Transverse colon (tissue), 4 donors: ENCODE measurements at regions not wholly inside any gene's neighbourhood (a gene's known extent, or its start where the extent isn't known, plus 50 kb on each side); places are given as distances from the start of the nearest gene placed in this dataset.

Experiments used
- DNase-seq: peaks from one replicate; pipeline ENCODE4 v3.0.0-alpha.2; 2019
- H3K27ac ChIP-seq, 4 donors: fragments of 200-600 bp; sonication (generic); 2 replicates each; pipeline ENCODE4 v1.5.1; 2016 to 2018; ENCODE audit warnings: inconsistent platforms in 4 of 4
- H3K27me3 ChIP-seq: fragments of 200-600 bp; sonication (generic); 2 replicates; pipeline ENCODE4 v1.5.1; 2017; ENCODE audit warnings: inconsistent platforms
- H3K36me3 ChIP-seq, 4 donors: fragments of 200-600 bp; sonication (generic); 2 replicates each; pipeline ENCODE4 v1.5.1; 2017 to 2019; ENCODE audit warnings: inconsistent platforms in 4 of 4
- H3K4me1 ChIP-seq, 4 donors: fragments of 200-600 bp; sonication (generic); 2 replicates each; pipeline ENCODE4 v1.5.1; 2017 to 2020; ENCODE audit warnings: inconsistent platforms in 4 of 4
- H3K4me3 ChIP-seq, 4 donors: fragments of 200-600 bp; sonication (generic); 1 replicate in 1 of 4; 2 replicates in 3 of 4; pipeline versions ENCODE4 v1.5.1 to v1.6.1; 2017 to 2019; ENCODE audit warnings: inconsistent platforms in 4 of 4
- H3K9me3 ChIP-seq, 2 donors: fragments of 200-600 bp; sonication (generic); 2 replicates each; pipeline ENCODE4 v1.5.1; 2017 to 2019; ENCODE audit warnings: inconsistent platforms in 2 of 2
- EP300 ChIP-seq: sonication (generic); formaldehyde crosslinking; IDR thresholded peaks from one replicate; pipeline ENCODE4 v1.6.1; 2017; ENCODE audit warnings: antibody characterized with exemption, low read depth
- POLR2A ChIP-seq: fragments of 450-650 bp; IDR thresholded peaks from one replicate; pipeline ENCODE4 v1.6.1; 2016; ENCODE audit warnings: antibody characterized with exemption, mild to moderate bottlenecking, moderate library complexity
- POLR2AphosphoS5 ChIP-seq, 3 donors: sonication (generic); formaldehyde crosslinking; IDR thresholded peaks; one replicate each; pipeline ENCODE4 v1.6.1; 2016; ENCODE audit warnings: antibody characterized with exemption in 3 of 3
- WGBS, 2 donors: methylation state at CpG; one replicate each; pipeline ENCODE4 v1.1.5; 2018; ENCODE audit warnings: low coverage in 1 of 2; 5-methylcytosine and 5-hydroxymethylcytosine counted together
- in situ Hi-C, 4 donors: fragments of 200-750 bp; cut with MboI; loops; one replicate each; pipeline versions ENCODE4 v1.15.0 to v1.15.1; 2017; ENCODE audit warnings: low sequenced_read_pairs in 3 of 4, low pct_ligation_motif_present in 1 of 4, low pct_unique_long_range_greater_than_20kb in 1 of 4
- intact Hi-C: fragments of 100-400 bp; cut with DNase I; formaldehyde crosslinking; loops from one replicate; pipeline ENCODE4 v1.15.1; 2023; ENCODE audit warnings: low total_unique reads
- TF ChIP-seq, protein P1 (sequence below), 5 experiments: fragments of 200-600 bp in 3 of 5; fragments of 450-650 bp in 2 of 5; sonication (generic) in 3 of 5; IDR thresholded peaks; 1 replicate in 2 of 5; 2 replicates in 3 of 5; pipeline ENCODE4 v1.5.1; 2016 to 2017; ENCODE audit warnings: antibody characterized with exemption in 5 of 5, inconsistent platforms in 3 of 5, mild to moderate bottlenecking in 2 of 5, moderate library complexity in 1 of 5

- 50 to 51% methylated on average over 2 of the region's 2 CpGs for WGBS, 2 donors
- H3K4me1 ChIP-seq = no peaks in the 10 kb centered on the region
- H3K4me3 ChIP-seq = no peak overlapping the region
- intact Hi-C loops = no loop called here
- in situ Hi-C loops = loop anchor here in 2 of 4 donors (25.0 kb wide), 1 partner anchor 165 kb away; no protein-coding TSS in a partner anchor
- no peaks in the 10 kb centered on the region for H3K27me3 ChIP-seq
- no peaks in the 10 kb centered on the region for H3K36me3 ChIP-seq
- no peak overlapping the region for H3K27ac ChIP-seq
- no peak for DNase-seq
- TF ChIP-seq, protein P1, sequence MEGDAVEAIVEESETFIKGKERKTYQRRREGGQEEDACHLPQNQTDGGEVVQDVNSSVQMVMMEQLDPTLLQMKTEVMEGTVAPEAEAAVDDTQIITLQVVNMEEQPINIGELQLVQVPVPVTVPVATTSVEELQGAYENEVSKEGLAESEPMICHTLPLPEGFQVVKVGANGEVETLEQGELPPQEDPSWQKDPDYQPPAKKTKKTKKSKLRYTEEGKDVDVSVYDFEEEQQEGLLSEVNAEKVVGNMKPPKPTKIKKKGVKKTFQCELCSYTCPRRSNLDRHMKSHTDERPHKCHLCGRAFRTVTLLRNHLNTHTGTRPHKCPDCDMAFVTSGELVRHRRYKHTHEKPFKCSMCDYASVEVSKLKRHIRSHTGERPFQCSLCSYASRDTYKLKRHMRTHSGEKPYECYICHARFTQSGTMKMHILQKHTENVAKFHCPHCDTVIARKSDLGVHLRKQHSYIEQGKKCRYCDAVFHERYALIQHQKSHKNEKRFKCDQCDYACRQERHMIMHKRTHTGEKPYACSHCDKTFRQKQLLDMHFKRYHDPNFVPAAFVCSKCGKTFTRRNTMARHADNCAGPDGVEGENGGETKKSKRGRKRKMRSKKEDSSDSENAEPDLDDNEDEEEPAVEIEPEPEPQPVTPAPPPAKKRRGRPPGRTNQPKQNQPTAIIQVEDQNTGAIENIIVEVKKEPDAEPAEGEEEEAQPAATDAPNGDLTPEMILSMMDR (IDR thresholded peaks at IDR 0.05) = no peak
- no peaks in the 10 kb centered on the region for H3K9me3 ChIP-seq
Measured at GRCh38 chr6:76697585-76697984, 625.1 kb upstream of the IMPG1 start.

DNA sequence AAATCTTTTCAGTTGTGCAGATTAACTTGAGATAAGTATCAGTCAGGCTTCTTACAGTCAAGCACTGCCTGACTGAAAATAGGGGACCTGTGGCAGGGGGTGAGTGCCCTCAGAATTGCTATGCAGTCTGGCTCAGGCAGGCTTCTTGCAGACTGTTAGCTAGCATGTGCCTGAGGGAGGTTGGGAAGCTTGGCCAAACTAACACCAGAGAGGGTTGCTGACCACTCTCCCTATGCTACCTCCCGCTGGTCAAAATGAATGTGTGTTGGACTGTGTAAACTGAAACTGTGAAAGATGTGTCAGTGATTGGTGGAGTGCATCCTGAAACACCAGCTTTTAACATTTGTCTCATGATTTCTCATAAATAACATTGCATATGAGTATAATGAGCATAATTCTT, 622.3 kb upstream of the IMPG1 start:
- TF ChIP-seq POLR2AphosphoS5 (IDR thresholded peaks at IDR 0.05) (no peak), EP300 (no peak), POLR2A (no peak)
- TF ChIP-seq, protein P1 (IDR thresholded peaks at IDR 0.05) = no peak

DNA sequence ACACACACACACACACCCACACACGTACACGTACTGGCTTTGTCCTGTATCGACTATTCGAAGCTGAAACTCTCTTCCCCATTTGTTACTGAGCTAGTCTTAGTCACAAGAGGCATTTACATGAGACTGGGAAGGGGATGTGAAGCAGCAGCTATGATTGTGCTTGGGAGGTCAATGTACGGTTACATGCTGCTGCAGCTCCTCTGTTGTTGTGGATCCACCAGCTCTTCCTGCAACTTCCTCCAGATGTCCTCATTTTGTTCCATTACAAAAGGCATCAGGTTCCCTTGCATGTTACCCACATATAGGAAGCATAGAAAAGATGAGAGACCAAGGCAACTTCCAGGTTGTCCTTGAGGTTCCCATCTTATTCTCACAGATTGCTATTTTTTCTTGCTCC, 612.4 kb upstream of the IMPG1 start:
- WGBS, 2 donors = 86 to 100% methylated on average over 4 to 5 of the region's 5 CpGs
- DNase-seq = no peak
- H3K27ac ChIP-seq = no peak overlapping the region
- no peaks in the 10 kb centered on the region for H3K36me3 ChIP-seq
- H3K4me3 ChIP-seq = no peak overlapping the region
- no peaks in the 10 kb centered on the region for H3K27me3 ChIP-seq
- H3K4me1 ChIP-seq = no peaks in the 10 kb centered on the region
- TF ChIP-seq, protein P1 (IDR thresholded peaks at IDR 0.05) = no peak
- TF ChIP-seq EP300 = no peak
- no peak for TF ChIP-seq POLR2AphosphoS5 (IDR thresholded peaks at IDR 0.05)
- TF ChIP-seq POLR2A = no peak
- in situ Hi-C loops (loop anchor here in 2 of 4 donors (25.0 kb wide), 1 partner anchor 177 kb away; no protein-coding TSS in a partner anchor), intact Hi-C loops (no loop called here)
- H3K9me3 ChIP-seq = no peaks in the 10 kb centered on the region

More for the DNA sequence above, 622.3 kb upstream of the IMPG1 start:
- H3K27me3 ChIP-seq = no peaks in the 10 kb centered on the region
- no peak for DNase-seq
- no peaks in the 10 kb centered on the region for H3K36me3 ChIP-seq
- in situ Hi-C loops = loop anchor here in 2 of 4 donors (25.0 kb wide), 1 partner anchor 168 kb away; no protein-coding TSS in a partner anchor
- no peak overlapping the region for H3K4me3 ChIP-seq
- no peaks in the 10 kb centered on the region for H3K9me3 ChIP-seq
- H3K27ac ChIP-seq = no peak overlapping the region
- 75% methylated on average over 1 of the region's 1 CpG; no CpG with 5 or more reads in 1 of the 2 donors for WGBS, 2 donors
- no peaks in the 10 kb centered on the region for H3K4me1 ChIP-seq
- intact Hi-C loops = no loop called here

DNA sequence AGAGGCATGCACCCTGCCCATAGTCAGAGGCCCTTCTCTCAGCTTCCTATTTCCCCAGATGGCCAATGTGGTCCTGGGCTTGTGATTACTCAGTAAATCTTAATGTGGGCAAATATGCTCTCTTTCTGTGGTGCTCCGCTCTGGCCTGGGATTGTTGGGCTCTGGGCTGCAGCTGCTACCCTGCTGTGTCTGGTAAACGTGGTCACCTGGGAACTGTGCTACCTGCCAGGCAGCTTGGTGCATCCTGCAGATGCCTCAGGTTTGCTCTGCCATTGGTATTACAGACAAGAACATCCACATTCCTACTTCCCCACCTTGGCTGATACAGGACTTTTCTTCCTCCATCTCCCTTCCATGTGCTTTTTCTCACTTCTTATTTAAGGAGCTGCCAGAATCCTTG, 611.5 kb upstream of the IMPG1 start:
- Histone ChIP-seq H3K9me3 (no peaks in the 10 kb centered on the region), H3K36me3 (no peaks in the 10 kb centered on the region), H3K27me3 (no peaks in the 10 kb centered on the region), H3K4me3 (no peak overlapping the region), H3K4me1 (no peaks in the 10 kb centered on the region), H3K27ac (no peak overlapping the region)
- TF ChIP-seq, protein P1 (IDR thresholded peaks at IDR 0.05) = no peak
- no peak for TF ChIP-seq POLR2A
- no peak for TF ChIP-seq EP300
- no peak for DNase-seq
- intact Hi-C loops = no loop called here
- WGBS, 2 donors = 71% methylated on average over 2 of the region's 2 CpGs; no CpG with 5 or more reads in 1 of the 2 donors
- in situ Hi-C loops = loop anchor here in 2 of 4 donors (25.0 kb wide), 1 partner anchor 178 kb away; no protein-coding TSS in a partner anchor
